SK-N-SH (cell line): ENCODE measurements at regions not wholly inside any gene's neighbourhood (a gene's known extent, or its start where the extent isn't known, plus 50 kb on each side); places are given as distances from the start of the nearest gene placed in this dataset.

Experiments used
- CTCF ChIP-seq: fragments of 200-600 bp; sonication (generic); IDR thresholded peaks from 2 replicates; pipeline ENCODE4 v1.6.1; 2017; ENCODE audit warnings: antibody characterized with exemption, mild to moderate bottlenecking, moderate library complexity
- FOXM1 ChIP-seq: IDR thresholded peaks from 2 replicates; pipeline ENCODE4 v1.4.0; 2012; ENCODE audit warnings: low read depth, mild to moderate bottlenecking

- TF ChIP-seq CTCF (no peak), FOXM1 (no peak)
Measured at GRCh38 chr1:4585705-4586104, 68.7 kb upstream of the AJAP1 start.
